ENCODE measurements at regions not wholly inside any gene's neighbourhood (a gene's known extent, or its start where the extent isn't known, plus 50 kb on each side); places are given as distances from the start of the nearest gene placed in this dataset.

GRCh38 chr6:53987522-53987888 lies 123.7 kb upstream of the MLIP start:
- no peak overlapping the region for H2AFZ ChIP-seq (ENCODE audit: low read length)
- no peaks in the 10 kb centered on the region for H3K79me2 ChIP-seq (ENCODE audit: low read length)
- H3K4me2 ChIP-seq (ENCODE audit: low read length), result no peak overlapping the region
- no peaks in the 10 kb centered on the region for H4K20me1 ChIP-seq (ENCODE audit: low read length)
- TF ChIP-seq CTCF (conservative IDR thresholded peaks at IDR 0.05; ENCODE audit: low read depth, low read length), result no peak
- TF ChIP-seq EZH2phosphoT487 (IDR thresholded peaks at IDR 0.05; ENCODE audit: borderline replicate concordance, low read length), result no peak
- TF ChIP-seq EZH2 (IDR thresholded peaks at IDR 0.05; ENCODE audit: low read length, unreplicated experiment), result no peak
- no peaks in the 10 kb centered on the region for H3K36me3 ChIP-seq (ENCODE audit: low read depth, low read length)
- POLR2A ChIA-PET (ENCODE audit: unreplicated experiment), result no interaction called here
- H3K9me2 ChIP-seq (replicated peaks; ENCODE audit: low read length), result no peaks in the 10 kb centered on the region
- no peak overlapping the region for H3K4me3 ChIP-seq (ENCODE audit: low read length)
- peaks cover 39% of the 10 kb centered on the region for H3K4me1 ChIP-seq (ENCODE audit: insufficient read depth, low read length)
- no peak overlapping the region for H3K27ac ChIP-seq (ENCODE audit: low read length)
- H3K27me3 ChIP-seq (ENCODE audit: low read length), result no peaks in the 10 kb centered on the region
- ATAC-seq (no peak), DNase-seq (no peak)
- no peaks in the 10 kb centered on the region for H3F3A ChIP-seq (ENCODE audit: low read length, unreplicated experiment)
- no peaks in the 10 kb centered on the region for H3K9me3 ChIP-seq (ENCODE audit: low read length)
- no TSS peak for BruUV-seq (replicated peaks)
- intact Hi-C loops (cut with micrococcal nuclease), result loop anchor here (2.0 to 10.0 kb wide), 5 partner anchors 251 to 1255 kb away; no protein-coding TSS in a partner anchor
- no peak overlapping the region for H3K9ac ChIP-seq (ENCODE audit: low read length)
- CTCF ChIA-PET, result no interaction called here

- TF ChIP-seq CTCF (conservative IDR thresholded peaks at IDR 0.05; ENCODE audit: low read depth, low read length) (no peak), EZH2phosphoT487 (IDR thresholded peaks at IDR 0.05; ENCODE audit: borderline replicate concordance, low read length) (no peak), EZH2 (IDR thresholded peaks at IDR 0.05; ENCODE audit: low read length, unreplicated experiment) (no peak)
- H3F3A ChIP-seq (ENCODE audit: low read length, unreplicated experiment), result no peaks in the 10 kb centered on the region
- BruUV-seq (replicated peaks), result no TSS peak
- H3K36me3 ChIP-seq (ENCODE audit: low read depth, low read length), result no peaks in the 10 kb centered on the region
- ChIA-PET CTCF (no interaction called here), POLR2A (ENCODE audit: unreplicated experiment) (no interaction called here)
- no peak overlapping the region for H3K4me3 ChIP-seq (ENCODE audit: low read length)
- H3K27me3 ChIP-seq (ENCODE audit: low read length), result no peaks in the 10 kb centered on the region
- no peaks in the 10 kb centered on the region for H4K20me1 ChIP-seq (ENCODE audit: low read length)
- H3K9me3 ChIP-seq (ENCODE audit: low read length), result no peaks in the 10 kb centered on the region
- H3K4me2 ChIP-seq (ENCODE audit: low read length), result no peak overlapping the region
- DNase-seq, result no peak
- no peak for ATAC-seq
- no peak overlapping the region for H3K9ac ChIP-seq (ENCODE audit: low read length)
- intact Hi-C loops (cut with micrococcal nuclease), result loop anchor here (5.0 to 10.0 kb wide), 4 partner anchors 375 to 1253 kb away; no protein-coding TSS in a partner anchor
- no peak overlapping the region for H3K27ac ChIP-seq (ENCODE audit: low read length)
- no peaks in the 10 kb centered on the region for H3K79me2 ChIP-seq (ENCODE audit: low read length)
- peaks cover 21% of the 10 kb centered on the region for H3K4me1 ChIP-seq (ENCODE audit: insufficient read depth, low read length)
- no peak overlapping the region for H2AFZ ChIP-seq (ENCODE audit: low read length)
- no peaks in the 10 kb centered on the region for H3K9me2 ChIP-seq (replicated peaks; ENCODE audit: low read length)
Measured at GRCh38 chr6:53989504-53989903, 121.7 kb upstream of the MLIP start.

GRCh38 chr6:53992522-53992921 lies 118.7 kb upstream of the MLIP start:
- CTCF ChIA-PET, result interaction anchor here (0.6 kb wide), 1 partner anchor 144 kb away, joined by 3 read pairs; no protein-coding TSS in a partner anchor
- TF ChIP-seq EZH2 (IDR thresholded peaks at IDR 0.05; ENCODE audit: low read length, unreplicated experiment) (no peak), EZH2phosphoT487 (IDR thresholded peaks at IDR 0.05; ENCODE audit: borderline replicate concordance, low read length) (no peak), CTCF (conservative IDR thresholded peaks at IDR 0.05; ENCODE audit: low read depth, low read length) (no peak)
- no peaks in the 10 kb centered on the region for H3K79me2 ChIP-seq (ENCODE audit: low read length)
- no peaks in the 10 kb centered on the region for H3K27me3 ChIP-seq (ENCODE audit: low read length)
- ATAC-seq (no peak), DNase-seq (no peak)
- no peaks in the 10 kb centered on the region for H3K4me1 ChIP-seq (ENCODE audit: insufficient read depth, low read length)
- no peaks in the 10 kb centered on the region for H3K36me3 ChIP-seq (ENCODE audit: low read depth, low read length)
- no peaks in the 10 kb centered on the region for H3K9me2 ChIP-seq (replicated peaks; ENCODE audit: low read length)
- no peak overlapping the region for H3K4me2 ChIP-seq (ENCODE audit: low read length)
- intact Hi-C loops (cut with micrococcal nuclease), result no loop called here
- no peak overlapping the region for H3K27ac ChIP-seq (ENCODE audit: low read length)
- H4K20me1 ChIP-seq (ENCODE audit: low read length), result no peaks in the 10 kb centered on the region
- no peaks in the 10 kb centered on the region for H3F3A ChIP-seq (ENCODE audit: low read length, unreplicated experiment)
- no peak overlapping the region for H3K9ac ChIP-seq (ENCODE audit: low read length)
- BruUV-seq (replicated peaks), result no TSS peak
- H3K9me3 ChIP-seq (ENCODE audit: low read length), result no peaks in the 10 kb centered on the region
- POLR2A ChIA-PET (ENCODE audit: unreplicated experiment), result no interaction called here
- H3K4me3 ChIP-seq (ENCODE audit: low read length), result no peak overlapping the region
- H2AFZ ChIP-seq (ENCODE audit: low read length), result no peak overlapping the region

All from PC-3 (cell line).